Left ventricle myocardium inferior (tissue), 1 donor: ENCODE measurements at regions not wholly inside any gene's neighbourhood (a gene's known extent, or its start where the extent isn't known, plus 50 kb on each side); places are given as distances from the start of the nearest gene placed in this dataset.
"Not testable (repeated sequence)": the region's sequence is repeated elsewhere in the genome, so short reads cannot be mapped to it uniquely, and the experiment has no call there.

Source experiments
- DNase-seq: peaks from one replicate; pipeline ENCODE4 v3.0.0-alpha.2; 2020
- H3K27ac ChIP-seq: fragments of 200-600 bp; replicated peaks from 2 replicates; pipeline ENCODE4 v1.8.0; 2021
- H3K27me3 ChIP-seq: fragments of 200-600 bp; 2 replicates; pipeline ENCODE4 v1.8.0; 2021; ENCODE audit warnings: low read depth
- H3K36me3 ChIP-seq: fragments of 200-600 bp; 2 replicates; pipeline ENCODE4 v1.8.0; 2021
- H3K4me1 ChIP-seq: fragments of 200-600 bp; 2 replicates; pipeline ENCODE4 v1.8.0; 2021
- H3K4me3 ChIP-seq: fragments of 200-600 bp; 2 replicates; pipeline ENCODE4 v1.8.0; 2021; ENCODE audit warnings: mild to moderate bottlenecking, moderate library complexity
- H3K9me3 ChIP-seq: fragments of 200-600 bp; replicated peaks from 2 replicates; pipeline ENCODE4 v1.8.0; 2021
- CTCF ChIP-seq: fragments of 200-600 bp; IDR thresholded peaks from 2 replicates; pipeline ENCODE4 v1.8.0; 2021; ENCODE audit warnings: antibody characterized with exemption, mild to moderate bottlenecking, borderline replicate concordance
- intact Hi-C: fragments of 100-400 bp; cut with micrococcal nuclease; formaldehyde crosslinking; loops from one replicate; pipeline ENCODE4 v1.11.0; 2022
- donor health status: DM: no; HTN: yes; CAD: no; lungs with severe emphysema.

GRCh38 chr2:59333007-59333406, 1091.9 kb upstream of the FANCL start:
- no peaks in the 10 kb centered on the region for H3K27me3 ChIP-seq
- no peaks in the 10 kb centered on the region for H3K4me1 ChIP-seq
- H3K9me3 ChIP-seq, result no peaks in the 10 kb centered on the region
- intact Hi-C loops, result no loop called here
- no peak overlapping the region for H3K27ac ChIP-seq
- H3K36me3 ChIP-seq, result no peaks in the 10 kb centered on the region
- TF ChIP-seq CTCF, result no peak
- H3K4me3 ChIP-seq, result no peak overlapping the region
- DNase-seq, result no peak

- DNase-seq, H3K27me3 ChIP-seq, intact Hi-C loops, H3K36me3 ChIP-seq, H3K27ac ChIP-seq, H3K9me3 ChIP-seq, H3K4me3 ChIP-seq, H3K4me1 ChIP-seq: not testable (repeated sequence)
Observed at GRCh38 chr2:59326581-59327365, 1085.6 kb upstream of the FANCL start.

GRCh38 chr2:59322870-59323269, 1081.7 kb upstream of the FANCL start:
- Histone ChIP-seq H3K27ac (no peak overlapping the region), H3K4me1 (no peaks in the 10 kb centered on the region), H3K36me3 (no peaks in the 10 kb centered on the region), H3K27me3 (no peaks in the 10 kb centered on the region), H3K9me3 (peaks cover 3% of the 10 kb centered on the region), H3K4me3 (no peak overlapping the region)
- intact Hi-C loops, result no loop called here
- TF ChIP-seq CTCF, result no peak
- no peak for DNase-seq

GRCh38 chr2:59322005-59322404, 1080.9 kb upstream of the FANCL start:
- no peak overlapping the region for H3K27ac ChIP-seq
- no peak for TF ChIP-seq CTCF
- DNase-seq, result no peak

GRCh38 chr2:59314031-59314766, 1073.1 kb upstream of the FANCL start:
- intact Hi-C loops, result no loop called here
- no peak overlapping the region for H3K4me3 ChIP-seq
- no peaks in the 10 kb centered on the region for H3K36me3 ChIP-seq
- no peak for TF ChIP-seq CTCF
- peaks cover 5% of the 10 kb centered on the region for H3K27me3 ChIP-seq
- no peaks in the 10 kb centered on the region for H3K9me3 ChIP-seq
- no peak for DNase-seq
- H3K4me1 ChIP-seq, result no peaks in the 10 kb centered on the region
- no peak overlapping the region for H3K27ac ChIP-seq

More at GRCh38 chr2:59322005-59322404, 1080.9 kb upstream of the FANCL start:
- no peaks in the 10 kb centered on the region for H3K36me3 ChIP-seq
- H3K27me3 ChIP-seq, result no peaks in the 10 kb centered on the region
- peaks cover 3% of the 10 kb centered on the region for H3K9me3 ChIP-seq
- H3K4me1 ChIP-seq, result no peaks in the 10 kb centered on the region
- no peak overlapping the region for H3K4me3 ChIP-seq
- intact Hi-C loops, result no loop called here
